SIG-M5 treated with dmso at 0.1 percent for 504 hours (cell line): ENCODE measurements at regions not wholly inside any gene's neighbourhood (a gene's known extent, or its start where the extent isn't known, plus 50 kb on each side); places are given as distances from the start of the nearest gene placed in this dataset.

ENCODE experiments used
- DNase-seq: peaks from one replicate; lab custom pipeline; 2025; ENCODE audit not compliant: unreplicated experiment; lab: John Stamatoyannopoulos, UW

DNA sequence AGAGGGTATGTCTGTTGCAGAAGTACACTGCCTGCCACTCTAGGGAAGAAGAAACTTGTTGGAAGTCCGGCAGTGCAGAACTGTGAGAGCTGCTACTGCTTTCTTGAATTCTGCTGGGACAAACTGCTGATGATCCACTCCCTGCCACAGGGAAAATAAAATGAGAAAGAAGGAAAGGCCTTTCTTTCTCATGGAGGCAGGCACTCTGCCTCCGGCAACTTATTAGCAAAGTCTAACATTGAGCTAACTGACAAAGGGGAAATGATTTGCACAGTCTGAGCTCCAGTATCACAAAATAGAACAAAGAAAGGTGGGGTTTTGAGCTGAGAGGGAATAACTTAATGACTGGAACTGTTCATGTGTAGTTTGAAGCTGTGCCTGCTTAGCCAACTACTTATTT is 134.6 kb downstream of the AASDHPPT start:
- DNase-seq, result no peak

DNA sequence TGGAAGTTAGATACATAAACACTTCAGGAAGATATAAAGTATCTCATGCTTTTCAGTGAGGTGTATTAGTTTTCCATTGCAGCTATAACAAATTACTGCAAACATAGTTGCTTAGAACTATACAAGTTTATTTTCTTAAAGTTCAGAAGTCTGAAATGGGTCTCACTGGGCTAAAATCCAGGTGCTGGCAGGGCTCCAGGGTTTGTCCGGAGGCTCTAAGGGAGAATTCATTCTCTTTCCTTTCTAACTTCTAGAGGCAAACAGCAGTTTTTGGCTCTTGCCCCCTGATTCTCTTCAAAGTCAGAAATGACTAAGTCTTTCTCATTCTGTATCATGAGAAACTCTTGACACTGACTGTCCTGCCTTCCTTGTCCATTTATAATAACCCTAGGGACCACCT is 138.8 kb downstream of the AASDHPPT start:
- no peak for DNase-seq

DNA sequence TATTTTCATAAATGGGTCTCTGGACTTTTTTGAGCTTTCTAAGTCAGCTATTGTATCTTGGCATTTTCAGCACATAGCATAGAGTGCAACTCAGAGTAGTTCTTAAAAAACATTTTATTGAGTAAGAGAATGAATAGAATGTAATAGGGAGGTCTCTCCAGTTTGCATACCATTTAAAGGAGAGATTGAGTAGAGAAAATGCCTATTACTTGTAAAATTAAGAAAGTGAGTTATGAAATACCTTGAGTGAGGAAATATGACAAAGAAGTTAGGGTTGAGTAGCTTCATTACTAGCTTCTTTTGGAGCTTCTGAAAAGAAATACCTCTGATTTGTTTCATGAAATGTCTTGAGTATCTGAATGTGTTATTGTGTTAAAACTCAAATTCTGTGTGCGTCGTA is 140.0 kb downstream of the AASDHPPT start:
- no peak for DNase-seq

DNA sequence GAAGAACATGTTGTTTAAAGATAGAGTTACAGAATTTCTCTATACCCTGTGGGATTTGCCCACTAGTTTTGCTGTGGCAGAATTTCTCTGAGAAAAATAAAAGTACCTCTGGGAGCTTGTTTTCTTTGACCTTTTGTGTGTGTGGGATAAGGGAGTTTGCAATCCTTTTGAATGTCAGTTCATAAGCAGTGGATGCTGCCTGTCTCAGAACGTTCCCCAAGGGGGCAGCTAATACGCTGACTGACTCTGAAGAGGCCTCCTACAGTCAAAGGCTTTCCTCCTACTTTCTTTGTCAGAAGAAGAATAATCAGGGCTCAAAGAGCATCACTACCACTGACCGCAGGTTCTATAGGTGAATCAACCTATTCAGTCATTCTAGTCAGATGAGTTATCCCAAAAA is 140.6 kb downstream of the AASDHPPT start:
- no peak for DNase-seq

DNA sequence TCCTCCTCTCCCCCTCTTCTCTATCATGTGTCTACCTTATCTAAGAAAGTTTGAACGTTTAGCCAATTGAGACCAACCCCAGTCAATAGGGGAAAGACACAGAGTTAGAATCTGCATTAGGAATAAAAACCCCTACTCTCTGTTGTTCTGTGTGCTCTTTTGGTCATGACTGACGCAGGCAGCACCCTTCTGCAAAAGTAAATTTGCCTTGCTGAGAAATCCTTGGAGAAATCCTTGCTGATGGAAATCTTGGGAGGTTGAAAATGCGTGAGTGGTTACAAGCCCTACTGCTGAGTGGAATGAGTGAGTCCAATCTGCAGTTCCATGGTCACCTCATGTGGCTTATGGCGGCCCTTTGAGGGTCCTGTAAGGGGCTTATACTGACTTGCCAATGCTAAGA is 145.2 kb downstream of the AASDHPPT start:
- no peak for DNase-seq

DNA sequence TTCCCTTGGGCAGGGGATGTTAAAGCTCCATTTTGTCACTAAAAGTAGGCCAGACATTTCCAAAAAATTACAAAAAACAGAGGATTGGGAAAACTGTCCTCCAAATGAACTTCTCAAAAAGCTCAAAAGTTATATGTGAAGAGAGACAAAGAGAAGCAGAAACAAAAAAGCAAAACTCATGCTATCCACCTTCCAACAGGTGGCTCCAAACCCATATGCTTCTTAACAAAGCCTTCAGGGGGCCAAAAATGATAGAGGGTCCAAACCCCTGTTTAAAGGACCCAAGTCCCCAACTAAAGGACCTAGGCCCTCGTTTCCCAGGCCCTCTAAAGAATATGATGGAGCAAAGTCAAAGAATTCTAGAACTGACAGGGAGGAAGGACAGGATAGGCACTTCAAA is 146.7 kb downstream of the AASDHPPT start:
- no peak for DNase-seq

DNA sequence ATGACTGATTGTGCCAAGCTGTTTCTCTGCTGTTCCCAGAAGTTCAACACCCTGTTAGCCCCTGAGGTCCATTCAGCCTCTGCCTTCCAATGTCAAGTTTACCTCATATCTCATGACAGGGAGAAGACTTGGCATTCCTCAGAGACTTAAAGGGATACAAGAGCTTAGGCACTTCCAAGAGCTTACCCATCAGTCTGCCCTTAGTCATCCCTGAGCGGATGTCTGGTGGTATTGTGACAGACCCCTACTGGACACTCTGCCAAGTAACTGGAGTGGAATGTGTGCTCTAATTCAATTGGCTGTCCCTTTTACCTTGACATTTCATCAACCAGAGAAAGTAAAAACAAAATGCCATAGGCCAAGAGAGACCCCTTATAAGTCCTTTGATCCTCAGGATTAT is 151.5 kb downstream of the AASDHPPT start:
- DNase-seq, result no peak

DNA sequence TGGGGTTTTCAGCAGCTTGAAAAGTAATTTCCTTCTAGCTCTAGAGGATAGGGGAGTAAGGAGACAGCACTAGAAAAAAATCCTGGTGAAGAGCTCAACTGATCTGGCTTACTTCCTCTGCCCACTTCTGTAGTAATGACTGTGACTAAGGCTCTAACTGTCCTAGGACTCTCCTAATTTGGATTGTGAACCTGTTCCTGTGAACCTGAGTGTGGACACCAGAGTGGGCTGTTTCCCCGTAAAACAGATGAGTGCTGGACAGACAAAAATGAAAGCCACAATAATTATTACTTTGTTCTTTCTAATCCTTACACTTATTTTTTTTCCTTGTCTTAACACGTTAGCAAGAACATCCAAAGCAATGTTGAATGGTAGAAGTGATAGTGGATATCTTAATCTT is 154.1 kb downstream of the AASDHPPT start:
- DNase-seq, result no peak

DNA sequence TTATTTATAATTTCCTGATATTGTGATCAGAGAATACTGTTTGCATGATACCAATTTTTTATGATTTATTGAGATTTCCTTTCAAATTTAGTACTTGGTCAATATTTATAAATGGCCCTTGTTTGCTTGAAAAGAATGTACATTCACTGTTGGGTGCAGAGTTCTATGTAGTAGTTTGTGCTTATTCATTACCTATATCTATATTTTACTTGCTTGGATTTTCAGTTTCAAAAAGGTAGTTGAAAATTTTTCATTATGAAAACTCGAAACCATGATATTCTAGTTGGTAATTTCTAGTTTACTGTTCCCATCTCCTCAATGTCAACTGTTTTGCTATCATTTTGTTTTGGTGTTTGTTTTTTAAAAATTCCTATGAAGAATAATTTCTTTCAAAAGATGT is 155.7 kb downstream of the AASDHPPT start:
- no peak for DNase-seq

DNA sequence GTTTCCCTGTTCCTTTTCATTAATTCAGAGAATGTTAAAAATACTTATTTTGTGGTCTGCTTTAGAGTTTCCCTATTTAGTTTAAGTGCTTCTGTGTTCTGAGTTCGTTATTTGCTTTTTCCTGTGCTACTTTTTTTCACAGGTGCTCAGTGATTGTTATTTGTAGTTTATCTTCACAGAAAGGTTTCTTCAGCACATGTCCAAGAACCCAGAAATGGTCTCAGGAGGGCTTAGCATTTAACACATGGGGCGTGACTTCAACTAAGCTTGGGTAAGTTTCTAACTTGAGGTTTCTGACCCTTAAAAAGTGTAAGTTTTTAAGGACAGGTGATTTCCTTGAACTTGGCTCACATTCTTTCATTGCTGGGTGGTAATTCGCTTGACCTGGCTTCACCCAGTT is 157.3 kb downstream of the AASDHPPT start:
- DNase-seq, result no peak

DNA sequence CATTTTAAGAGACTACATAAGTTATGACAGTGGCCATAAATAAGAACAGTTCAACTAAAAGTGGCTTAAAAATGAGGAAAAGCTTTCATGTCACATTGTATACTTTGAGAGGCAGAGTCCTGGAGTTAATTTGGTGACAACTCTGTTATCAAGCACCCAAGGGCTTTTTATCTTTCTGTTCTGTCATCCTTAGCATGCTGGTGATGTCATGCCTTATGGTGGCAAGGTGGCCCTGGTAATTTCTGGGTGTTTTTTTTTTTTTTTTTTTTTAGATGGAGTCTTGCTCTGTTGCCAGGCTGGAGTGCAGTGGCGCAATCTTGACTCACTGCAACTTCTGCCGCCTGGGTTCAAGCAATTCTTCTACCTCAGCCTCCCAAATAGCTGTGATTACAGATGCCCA is 158.8 kb downstream of the AASDHPPT start:
- DNase-seq, result no peak

DNA sequence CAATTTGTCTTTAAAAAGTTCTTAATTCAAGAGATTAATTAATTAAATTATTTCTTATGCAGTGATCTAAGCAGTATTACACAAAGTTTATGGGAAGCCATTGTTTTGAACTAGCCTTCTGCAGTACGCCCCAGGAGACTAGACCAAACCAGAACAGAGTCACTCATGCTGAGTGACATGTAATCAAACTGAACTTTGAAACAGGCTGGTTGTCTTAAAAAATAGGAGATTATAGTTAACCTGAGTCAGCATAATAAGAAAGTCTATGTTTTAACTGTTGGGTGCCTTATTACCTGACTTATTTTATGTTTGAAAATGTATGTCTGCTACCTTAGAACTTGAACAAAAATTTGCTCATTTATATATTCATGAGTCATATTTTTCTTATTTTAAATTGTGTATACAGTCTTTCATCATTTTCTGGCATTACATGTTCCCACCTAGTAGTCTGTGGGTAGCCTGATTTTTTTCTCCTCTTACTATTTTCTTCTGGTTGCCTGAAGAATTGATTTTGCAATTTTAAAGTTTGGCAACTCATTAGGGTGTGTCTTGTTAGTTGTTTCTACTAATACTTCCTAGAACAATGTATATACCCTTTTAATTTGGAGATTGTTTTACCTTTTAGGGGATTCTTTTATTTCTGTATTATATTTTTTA is 161.4 kb downstream of the AASDHPPT start:
- no peak for DNase-seq

DNA sequence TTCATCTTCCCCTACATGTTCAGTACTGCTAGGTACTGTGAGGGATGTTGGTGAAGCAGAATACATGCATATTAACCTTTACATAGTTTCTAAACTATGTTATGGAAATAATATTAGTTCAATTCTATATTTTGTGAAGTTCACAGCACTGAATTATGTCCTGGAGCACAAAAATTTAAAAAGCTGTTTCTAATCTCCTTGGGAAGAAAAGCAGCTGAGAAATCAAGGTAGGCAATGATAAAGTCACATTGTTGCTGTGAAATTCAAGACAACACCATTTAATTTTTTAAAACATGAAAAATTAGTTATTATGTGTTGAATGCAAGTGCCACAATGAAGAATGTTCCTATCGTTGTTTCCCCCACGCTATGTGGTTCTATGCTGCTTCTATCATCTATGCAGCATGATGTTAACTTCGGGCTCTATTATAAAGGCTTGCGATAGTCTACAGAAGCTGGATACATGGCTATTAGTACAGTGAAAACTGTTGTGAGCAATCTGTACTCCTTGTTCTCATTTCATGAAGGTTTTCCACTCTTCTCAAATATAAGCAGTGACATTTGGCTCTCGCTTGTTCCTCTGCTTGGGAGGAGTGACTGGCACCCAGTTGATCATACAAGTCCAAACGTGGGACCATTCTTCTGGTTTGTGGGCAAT is 164.3 kb downstream of the AASDHPPT start:
- no peak for DNase-seq

DNA sequence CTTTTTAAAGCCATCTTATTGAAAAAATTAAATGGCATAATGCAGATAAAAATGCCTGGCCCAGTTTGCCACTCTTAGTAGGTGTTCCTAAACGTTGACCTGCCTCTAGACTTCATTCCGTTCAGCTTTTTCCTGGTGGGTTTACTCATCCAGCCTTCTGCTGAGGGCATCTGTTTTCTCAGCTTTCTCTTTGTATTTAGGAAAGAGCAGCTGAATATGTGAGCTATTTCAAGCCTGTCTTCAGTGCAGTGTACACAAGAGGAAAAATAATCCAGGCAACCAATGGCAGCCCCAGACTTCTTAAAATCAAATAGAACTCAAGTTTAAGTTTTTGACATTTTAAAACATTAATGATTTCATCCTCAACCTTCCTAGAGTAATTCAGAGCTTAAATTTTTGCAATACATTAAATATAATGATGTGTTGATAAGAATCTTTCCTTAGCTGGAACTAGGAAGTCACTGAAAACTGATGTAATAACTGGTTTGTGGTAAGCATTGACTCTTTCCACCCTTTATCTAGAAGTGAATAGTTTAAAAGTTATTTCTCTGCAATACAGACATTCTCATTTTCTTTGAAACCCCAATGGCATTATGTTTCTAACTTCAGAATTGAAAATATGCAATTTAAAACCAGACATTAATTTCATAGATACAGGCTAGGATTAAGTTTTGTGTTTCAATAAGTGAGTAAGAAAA is 165.4 kb downstream of the AASDHPPT start:
- DNase-seq, result no peak

DNA sequence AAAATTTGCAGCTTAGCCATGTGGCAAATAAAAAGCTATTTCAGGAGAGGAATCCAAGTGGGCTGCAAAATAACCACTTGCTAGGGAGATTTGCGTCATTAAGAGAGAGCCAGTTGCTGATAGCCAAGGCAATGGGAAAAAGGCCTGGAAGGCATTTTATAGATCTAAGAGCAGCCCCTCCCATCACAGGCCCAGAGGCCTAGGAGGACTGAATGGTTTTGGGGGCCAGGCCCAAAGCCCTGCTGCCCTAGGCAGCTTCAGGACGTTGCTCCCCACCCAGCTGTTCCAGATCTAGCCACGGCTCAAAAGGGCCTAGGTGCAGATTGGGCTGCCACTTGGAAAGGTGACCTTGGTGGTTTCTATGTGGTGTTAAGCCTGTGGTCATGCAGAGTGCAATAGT is 169.0 kb downstream of the AASDHPPT start:
- no peak for DNase-seq

DNA sequence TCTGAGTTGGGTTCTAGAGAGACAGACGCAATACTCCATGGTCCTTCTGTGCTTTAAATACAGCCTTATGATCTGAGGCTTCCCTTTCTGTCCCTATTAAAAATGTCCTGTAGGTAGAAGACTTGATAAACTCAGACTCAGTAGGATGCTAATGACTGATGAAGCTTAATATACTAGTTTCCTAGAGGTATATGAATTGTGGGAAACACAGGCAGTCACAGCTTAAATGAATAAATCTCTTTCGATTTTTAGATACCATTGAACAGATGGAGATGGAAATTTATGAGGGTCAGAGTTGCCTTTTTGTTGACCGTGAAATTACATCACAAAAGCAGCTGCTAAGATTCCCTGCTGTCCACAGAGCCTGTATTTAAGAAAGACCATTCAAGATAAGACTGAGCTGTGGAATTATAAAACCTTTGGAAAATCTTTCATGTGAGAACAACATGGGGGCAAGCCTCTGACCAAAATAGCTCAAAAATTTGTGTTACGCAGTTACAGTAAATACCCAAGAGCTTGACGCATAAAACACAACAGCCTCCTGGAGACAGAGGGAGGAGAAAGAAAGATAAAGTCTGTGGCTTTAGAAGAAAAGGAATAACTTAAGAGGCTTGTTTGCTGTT is 172.3 kb downstream of the AASDHPPT start:
- no peak for DNase-seq

DNA sequence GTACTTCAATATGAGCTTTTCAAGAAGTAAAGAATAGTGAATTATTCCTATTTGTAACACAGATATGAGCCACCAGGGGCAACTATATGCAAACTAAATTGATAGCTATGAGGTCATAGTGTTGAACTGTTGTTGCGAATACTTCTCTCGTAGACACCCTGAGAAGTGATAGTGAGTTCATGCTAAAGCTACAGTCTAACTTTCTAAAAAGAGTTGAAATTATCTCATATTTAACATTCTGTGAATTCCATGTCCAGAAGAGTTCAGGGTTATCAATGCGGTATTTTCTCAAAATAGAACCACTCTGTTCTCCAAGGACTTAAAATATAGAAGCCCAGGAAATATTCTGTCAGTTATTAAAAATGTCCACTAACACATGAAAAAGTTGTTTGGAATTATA is 185.4 kb downstream of the AASDHPPT start:
- no peak for DNase-seq

DNA sequence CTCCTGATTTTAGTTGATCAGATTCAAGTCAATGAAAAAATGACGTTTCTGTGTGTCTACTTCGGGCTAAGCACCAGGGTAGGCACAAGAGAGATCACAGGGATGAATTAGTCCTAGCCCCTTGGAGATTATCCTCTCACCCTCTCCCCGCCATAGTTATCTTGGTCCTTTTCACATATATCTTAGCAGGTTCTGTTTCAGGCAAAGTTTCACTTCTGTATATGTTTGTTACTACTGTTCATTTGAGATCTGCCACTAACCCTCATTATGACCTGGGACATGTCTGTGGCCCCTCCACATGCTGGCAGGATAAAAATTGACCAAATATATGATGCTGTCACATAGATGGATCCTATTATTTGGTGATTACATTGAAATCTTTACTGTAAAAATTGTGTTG is 186.1 kb downstream of the AASDHPPT start:
- no peak for DNase-seq

DNA sequence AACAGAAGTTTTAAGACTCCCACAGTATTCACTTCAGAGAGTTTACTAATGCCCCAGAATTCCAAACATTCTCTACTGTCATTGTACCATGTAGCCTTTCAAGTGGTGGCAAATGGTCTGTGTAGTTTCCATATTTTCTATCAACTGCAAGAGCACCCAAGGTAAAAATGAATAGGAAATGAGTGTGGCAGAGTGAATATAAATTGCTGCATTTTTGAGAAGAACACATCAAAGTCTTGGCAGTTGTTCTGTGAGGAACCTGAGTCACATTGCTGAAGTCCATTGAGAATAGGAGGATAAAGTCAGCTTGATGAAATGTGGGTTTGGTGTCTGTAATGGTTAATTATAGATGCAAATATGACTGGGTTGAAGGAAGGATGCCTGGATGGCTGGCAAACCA is 193.6 kb downstream of the AASDHPPT start:
- no peak for DNase-seq

DNA sequence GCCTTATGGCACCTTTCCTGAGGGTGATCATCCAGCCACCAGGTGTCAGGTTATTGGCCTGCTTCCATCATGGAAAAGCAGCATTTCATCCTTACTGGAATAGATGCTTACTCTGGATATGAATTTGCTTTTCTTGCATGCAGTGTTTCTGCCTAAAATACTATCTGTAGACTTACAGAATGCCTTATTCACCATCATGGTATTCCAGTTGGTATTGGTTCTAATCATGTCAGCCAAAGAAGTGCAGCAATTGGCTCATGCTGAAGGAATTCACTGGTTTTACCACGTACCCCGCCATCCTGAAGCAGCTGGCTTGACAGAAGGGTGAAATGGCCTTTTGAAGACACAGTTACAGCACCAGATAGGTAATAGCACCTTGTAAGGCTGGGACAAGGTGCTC is 194.2 kb downstream of the AASDHPPT start:
- no peak for DNase-seq

DNA sequence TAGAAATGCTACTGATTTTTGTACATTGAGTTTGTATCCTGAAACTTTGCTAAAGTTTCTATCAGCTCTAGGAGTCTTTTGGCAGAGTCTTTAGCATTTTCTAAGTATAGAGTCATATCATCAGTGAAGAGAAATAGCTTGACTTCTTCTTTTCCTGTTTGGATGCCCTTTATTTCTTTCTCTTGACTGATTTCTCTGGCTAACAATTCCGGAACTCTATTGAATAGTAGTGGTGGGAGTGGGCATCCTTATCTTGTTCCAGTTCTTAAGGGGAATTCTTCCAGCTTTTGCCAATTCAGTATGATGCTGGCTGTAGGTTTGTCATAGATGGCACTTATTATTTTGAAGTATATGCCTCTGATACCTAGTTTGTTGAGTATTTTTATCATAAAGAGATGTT is 197.7 kb downstream of the AASDHPPT start:
- DNase-seq, result no peak

DNA sequence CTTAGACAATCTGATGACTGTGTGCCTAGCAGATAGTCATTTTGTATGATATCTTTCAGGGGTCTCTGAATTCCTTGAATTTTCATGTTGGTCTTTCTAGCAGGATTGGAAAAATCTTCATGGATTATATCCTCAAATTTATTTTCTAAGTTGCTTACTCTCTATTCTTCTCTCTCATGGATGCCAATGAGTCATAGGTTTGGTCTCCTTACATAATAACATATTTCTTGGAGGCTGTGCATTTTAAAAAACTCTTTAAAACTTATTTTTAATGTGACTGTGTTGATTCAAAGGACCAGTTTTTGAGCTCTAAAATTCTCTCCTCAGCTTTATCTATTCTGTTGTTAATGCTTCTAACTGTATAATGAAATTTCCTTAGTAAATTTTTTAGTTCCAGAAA is 198.7 kb downstream of the AASDHPPT start:
- DNase-seq, result no peak
